Gastrocnemius medialis (tissue), 4 donors: ENCODE measurements at regions not wholly inside any gene's neighbourhood (a gene's known extent, or its start where the extent isn't known, plus 50 kb on each side); places are given as distances from the start of the nearest gene placed in this dataset.

Experiments used
- POLR2A ChIP-seq, 2 donors: fragments of 450-650 bp; IDR thresholded peaks; one replicate each; pipeline ENCODE4 v1.6.1; 2017; ENCODE audit warnings: antibody characterized with exemption in 2 of 2, mild to moderate bottlenecking in 2 of 2, moderate library complexity in 2 of 2
- TF ChIP-seq, protein P1 (sequence below), 5 experiments: fragments of 450-650 bp in 3 of 5; fragments of 200-600 bp in 2 of 5; sonication (generic) in 2 of 5; IDR thresholded peaks in 4 of 5; conservative IDR thresholded peaks in 1 of 5; 1 replicate in 4 of 5; 2 replicates in 1 of 5; pipeline ENCODE4 v1.5.1; 2016 to 2019; ENCODE audit warnings: antibody characterized with exemption in 5 of 5, mild to moderate bottlenecking in 3 of 5, moderate library complexity in 3 of 5

DNA sequence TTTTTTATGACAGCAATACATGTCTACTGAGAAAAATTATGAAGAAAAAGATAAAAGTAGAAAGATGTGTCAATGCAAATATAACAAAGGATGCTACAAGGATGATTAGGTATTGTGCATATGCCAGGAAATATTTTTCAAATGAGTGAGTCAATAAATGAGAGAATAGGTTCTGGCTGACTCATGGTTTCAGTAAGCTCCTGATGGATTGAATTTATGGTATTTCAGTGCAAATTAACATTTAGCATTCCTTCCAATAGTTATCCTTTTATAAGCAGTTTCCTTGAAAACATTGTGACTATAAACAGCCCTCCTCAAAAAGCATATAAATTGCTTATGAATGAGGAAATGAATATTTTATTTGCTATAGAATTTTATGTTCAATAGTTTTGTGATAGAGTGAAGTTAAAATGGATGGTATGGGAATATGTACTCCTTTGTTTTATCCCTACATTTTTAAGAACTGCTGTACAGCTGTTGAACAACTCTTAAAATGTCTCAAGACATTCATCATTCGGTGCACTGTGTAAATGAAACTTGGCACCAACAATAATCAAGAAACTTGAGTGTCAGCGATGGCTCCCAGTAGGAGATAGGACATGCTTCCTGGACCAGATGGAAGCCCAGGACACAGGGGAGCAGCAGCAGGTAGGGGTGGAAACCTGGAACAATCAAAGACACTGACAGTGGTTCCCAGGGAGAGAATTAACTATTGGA, 144.7 kb downstream of the PMAIP1 start:
- TF ChIP-seq, protein P1, sequence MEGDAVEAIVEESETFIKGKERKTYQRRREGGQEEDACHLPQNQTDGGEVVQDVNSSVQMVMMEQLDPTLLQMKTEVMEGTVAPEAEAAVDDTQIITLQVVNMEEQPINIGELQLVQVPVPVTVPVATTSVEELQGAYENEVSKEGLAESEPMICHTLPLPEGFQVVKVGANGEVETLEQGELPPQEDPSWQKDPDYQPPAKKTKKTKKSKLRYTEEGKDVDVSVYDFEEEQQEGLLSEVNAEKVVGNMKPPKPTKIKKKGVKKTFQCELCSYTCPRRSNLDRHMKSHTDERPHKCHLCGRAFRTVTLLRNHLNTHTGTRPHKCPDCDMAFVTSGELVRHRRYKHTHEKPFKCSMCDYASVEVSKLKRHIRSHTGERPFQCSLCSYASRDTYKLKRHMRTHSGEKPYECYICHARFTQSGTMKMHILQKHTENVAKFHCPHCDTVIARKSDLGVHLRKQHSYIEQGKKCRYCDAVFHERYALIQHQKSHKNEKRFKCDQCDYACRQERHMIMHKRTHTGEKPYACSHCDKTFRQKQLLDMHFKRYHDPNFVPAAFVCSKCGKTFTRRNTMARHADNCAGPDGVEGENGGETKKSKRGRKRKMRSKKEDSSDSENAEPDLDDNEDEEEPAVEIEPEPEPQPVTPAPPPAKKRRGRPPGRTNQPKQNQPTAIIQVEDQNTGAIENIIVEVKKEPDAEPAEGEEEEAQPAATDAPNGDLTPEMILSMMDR (IDR thresholded peaks at IDR 0.05 in 4 of 5, conservative IDR thresholded peaks at IDR 0.05 in 1 of 5): no peak
- no peak for TF ChIP-seq POLR2A (IDR thresholded peaks at IDR 0.05)
